ENCODE measurements at regions not wholly inside any gene's neighbourhood (a gene's known extent, or its start where the extent isn't known, plus 50 kb on each side); places are given as distances from the start of the nearest gene placed in this dataset.

- 78% methylated on average over 10 of the region's 10 CpGs; no CpG with 5 or more reads in 1 of the 2 experiments for whole genome bisulfite sequencing, 2 experiments (ENCODE audit: extremely low coverage in 1 of 2, insufficient coverage in 1 of 2, insufficient read length in 1 of 2, insufficient replicate concordance in 2 of 2, low coverage in 1 of 2, low lambda C conversion rate in 2 of 2, missing lambda C conversion rate in 1 of 2)
- Histone ChIP-seq H2AK5ac (ENCODE audit: low read depth, low read length) (0 out of 2 replicates have a peak overlapping the region, but pooled peaks have one; percentile 24), H2BK12ac (ENCODE audit: low read depth, low read length) (no peak overlapping the region), H3K14ac (ENCODE audit: insufficient read length) (no peak overlapping the region), H2BK5ac (ENCODE audit: low read depth, low read length) (no peak overlapping the region), H3K9me3 (ENCODE audit: insufficient read depth in 2 of 2, low read depth in 1 of 2, low read length in 1 of 2) (no peaks in the 10 kb centered on the region), H3K4me3 (ENCODE audit: extremely low read depth in 1 of 4, insufficient read depth in 2 of 4, low read depth in 3 of 4, low read length in 4 of 4) (no peak overlapping the region), H3K79me1 (ENCODE audit: low read depth, low read length) (no peaks in the 10 kb centered on the region), H3K9ac (replicated peaks in 1 of 4; ENCODE audit: extremely low read depth in 1 of 4, low read depth in 3 of 4, low read length in 3 of 4) (no peak overlapping the region), H4K5ac (ENCODE audit: insufficient read length, low read depth, low read length) (no peak overlapping the region), H3K18ac (ENCODE audit: extremely low read depth, low read length) (no peak overlapping the region), H3K79me2 (ENCODE audit: control insufficient read depth in 1 of 2, insufficient read depth in 2 of 2, low read length in 2 of 2) (no peaks in the 10 kb centered on the region), H3K4me1 (replicated peaks in 1 of 4; ENCODE audit: control insufficient read depth in 3 of 4, insufficient read depth in 4 of 4, low read length in 3 of 4) (peaks cover 0 to 8% (median 0%) of the 10 kb centered on the region in 4 experiments; a peak in 4 of 7 replicates), H2BK20ac (ENCODE audit: low read length) (no peak overlapping the region; the same call in 1 of the 2 replicates), H3K36me3 (ENCODE audit: control insufficient read depth in 2 of 4, insufficient read depth in 4 of 4, low read length in 3 of 4) (no peaks in the 10 kb centered on the region), H2BK15ac (ENCODE audit: low read length) (peak overlapping the region; percentile 98; the same call in 1 of the 2 replicates), H4K20me1 (replicated peaks in 1 of 2; ENCODE audit: control insufficient read depth in 1 of 2, insufficient read depth in 2 of 2, low read length in 2 of 2) (no peaks in the 10 kb centered on the region), H3K27me3 (replicated peaks in 1 of 4; ENCODE audit: control insufficient read depth in 3 of 4, extremely low read depth in 1 of 4, insufficient read depth in 3 of 4, low read length in 3 of 4) (no peaks in the 10 kb centered on the region; a peak in 2 of 7 replicates), H3K56ac (replicated peaks; ENCODE audit: insufficient read length, low read depth, low read length) (no peak overlapping the region), H4K8ac (ENCODE audit: extremely low read depth, insufficient read depth, low read length) (no peak overlapping the region), H3K23me2 (ENCODE audit: low read depth, low read length) (no peaks in the 10 kb centered on the region), H3K27ac (ENCODE audit: low read depth, low read length) (no peak overlapping the region), H2AFZ (ENCODE audit: low read length) (no peak overlapping the region), H3K23ac (ENCODE audit: insufficient read length) (no peak overlapping the region), H3K4ac (replicated peaks; ENCODE audit: insufficient read length, low read depth, low read length) (peak overlapping the region; percentile 35), H4K91ac (replicated peaks; ENCODE audit: insufficient read length, low read length) (no peak overlapping the region), H2BK120ac (replicated peaks; ENCODE audit: low read depth, low read length) (no peak overlapping the region), H3K4me2 (ENCODE audit: insufficient read depth in 1 of 2, low read depth in 2 of 2, low read length in 2 of 2) (no peak overlapping the region)
- ChIA-PET POLR2A (ENCODE audit: partially characterized antibody) (interaction anchor here (0.6 kb wide), 1 partner anchor 60 kb away, joined by 4 read pairs; no protein-coding TSS in a partner anchor), CTCF (ENCODE audit: partially characterized antibody) (interaction anchor here (0.6 to 6.4 kb wide), 23 partner anchors 7 to 196 kb away, joined by 3 to 56 read pairs (median 10); no protein-coding TSS in a partner anchor)
- DNase-seq (ENCODE audit: low read depth in 1 of 2, low spot score in 2 of 2) = no peak
- no peak for FAIRE-seq
- no peak for TF ChIP-seq RBBP5 (IDR thresholded peaks at IDR 0.05; ENCODE audit: borderline replicate concordance, low read depth, low read length)
These were observed 61.7 kb upstream of the FGF3 start for GRCh38 chr11:69880826-69881445.
